Left ventricle myocardium inferior (tissue), 1 donor: ENCODE measurements at regions not wholly inside any gene's neighbourhood (a gene's known extent, or its start where the extent isn't known, plus 50 kb on each side); places are given as distances from the start of the nearest gene placed in this dataset.
A peak's percentile ranks its signal among the peaks of the same experiment; 100 is the strongest.

Experiments
- DNase-seq: peaks from one replicate; pipeline ENCODE4 v3.0.0-alpha.2; 2020
- H3K27ac ChIP-seq: fragments of 200-600 bp; replicated peaks from 2 replicates; pipeline ENCODE4 v1.8.0; 2021
- H3K27me3 ChIP-seq: fragments of 200-600 bp; 2 replicates; pipeline ENCODE4 v1.8.0; 2021; ENCODE audit warnings: low read depth
- H3K36me3 ChIP-seq: fragments of 200-600 bp; 2 replicates; pipeline ENCODE4 v1.8.0; 2021
- H3K4me1 ChIP-seq: fragments of 200-600 bp; 2 replicates; pipeline ENCODE4 v1.8.0; 2021
- H3K4me3 ChIP-seq: fragments of 200-600 bp; 2 replicates; pipeline ENCODE4 v1.8.0; 2021; ENCODE audit warnings: mild to moderate bottlenecking, moderate library complexity
- H3K9me3 ChIP-seq: fragments of 200-600 bp; replicated peaks from 2 replicates; pipeline ENCODE4 v1.8.0; 2021
- CTCF ChIP-seq: fragments of 200-600 bp; IDR thresholded peaks from 2 replicates; pipeline ENCODE4 v1.8.0; 2021; ENCODE audit warnings: antibody characterized with exemption, mild to moderate bottlenecking, borderline replicate concordance
- intact Hi-C: fragments of 100-400 bp; cut with micrococcal nuclease; formaldehyde crosslinking; loops from one replicate; pipeline ENCODE4 v1.11.0; 2022
- donor health status: DM: no; HTN: yes; CAD: no; lungs with severe emphysema.

- H3K9me3 ChIP-seq, result no peaks in the 10 kb centered on the region
- TF ChIP-seq CTCF, result no peak
- DNase-seq, result no peak
- H3K4me1 ChIP-seq, result no peaks in the 10 kb centered on the region
- no peaks in the 10 kb centered on the region for H3K27me3 ChIP-seq
- no peak overlapping the region for H3K27ac ChIP-seq
- H3K36me3 ChIP-seq, result no peaks in the 10 kb centered on the region
- intact Hi-C loops, result no loop called here
- H3K4me3 ChIP-seq, result no peak overlapping the region
Observed at GRCh38 chrX:39501822-39502221, 595.9 kb downstream of the BCOR start.

- Histone ChIP-seq H3K4me1 (no peaks in the 10 kb centered on the region), H3K27ac (no peak overlapping the region), H3K27me3 (no peaks in the 10 kb centered on the region), H3K36me3 (no peaks in the 10 kb centered on the region), H3K4me3 (no peak overlapping the region), H3K9me3 (no peaks in the 10 kb centered on the region)
- no peak for DNase-seq
- no peak for TF ChIP-seq CTCF
- intact Hi-C loops, result no loop called here
Observed at GRCh38 chrX:39502486-39502885, 595.3 kb downstream of the BCOR start.

GRCh38 chrX:39504227-39504626, 593.5 kb downstream of the BCOR start:
- intact Hi-C loops, result no loop called here
- Histone ChIP-seq H3K4me1 (no peaks in the 10 kb centered on the region), H3K9me3 (peaks cover 5% of the 10 kb centered on the region), H3K36me3 (no peaks in the 10 kb centered on the region), H3K27me3 (no peaks in the 10 kb centered on the region), H3K4me3 (no peak overlapping the region), H3K27ac (no peak overlapping the region)
- no peak for DNase-seq
- no peak for TF ChIP-seq CTCF

- no peak for TF ChIP-seq CTCF
- intact Hi-C loops, result no loop called here
Observed at GRCh38 chrX:39504850-39505259, 592.9 kb downstream of the BCOR start.

GRCh38 chrX:39506131-39506530, 591.6 kb downstream of the BCOR start:
- H3K36me3 ChIP-seq, result no peaks in the 10 kb centered on the region
- H3K4me1 ChIP-seq, result no peaks in the 10 kb centered on the region
- DNase-seq, result no peak
- no peak overlapping the region for H3K4me3 ChIP-seq
- H3K27ac ChIP-seq, result no peak overlapping the region
- intact Hi-C loops, result no loop called here
- no peak for TF ChIP-seq CTCF
- H3K9me3 ChIP-seq, result peaks cover 16% of the 10 kb centered on the region
- no peaks in the 10 kb centered on the region for H3K27me3 ChIP-seq

More at GRCh38 chrX:39504850-39505259, 592.9 kb downstream of the BCOR start:
- no peaks in the 10 kb centered on the region for H3K4me1 ChIP-seq
- H3K27me3 ChIP-seq, result no peaks in the 10 kb centered on the region
- no peaks in the 10 kb centered on the region for H3K36me3 ChIP-seq
- no peak overlapping the region for H3K4me3 ChIP-seq
- H3K27ac ChIP-seq, result no peak overlapping the region
- no peak for DNase-seq
- peaks cover 11% of the 10 kb centered on the region for H3K9me3 ChIP-seq

GRCh38 chrX:39507034-39507433, 590.7 kb downstream of the BCOR start:
- Histone ChIP-seq H3K9me3 (peaks cover 16% of the 10 kb centered on the region), H3K4me1 (no peaks in the 10 kb centered on the region), H3K27me3 (no peaks in the 10 kb centered on the region), H3K36me3 (no peaks in the 10 kb centered on the region), H3K27ac (peak overlapping the region; percentile 61), H3K4me3 (no peak overlapping the region)
- TF ChIP-seq CTCF, result no peak
- intact Hi-C loops, result no loop called here
- no peak for DNase-seq
